GM10266 (cell line): ENCODE measurements at regions not wholly inside any gene's neighbourhood (a gene's known extent, or its start where the extent isn't known, plus 50 kb on each side); places are given as distances from the start of the nearest gene placed in this dataset.

ENCODE experiments used
- DNase-seq: peaks from one replicate; pipeline ENCODE4 v3.0.0; 2012; ENCODE audit errors: extremely low spot score
- CTCF ChIP-seq: IDR thresholded peaks from 2 replicates; pipeline ENCODE4 v1.5.1; 2012; ENCODE audit warnings: mild to moderate bottlenecking, low read depth; ENCODE audit not compliant: control insufficient read depth, insufficient read depth; ENCODE audit errors: missing control alignments

- DNase-seq, result no peak
- no peak for TF ChIP-seq CTCF
Measured at GRCh38 chr5:33343676-33344327, 97.0 kb upstream of the TARS1 start.

- TF ChIP-seq CTCF, result no peak
- no peak for DNase-seq
Measured at GRCh38 chr5:33346534-33346933, 94.2 kb upstream of the TARS1 start.

- TF ChIP-seq CTCF, result no peak
Measured at GRCh38 chr5:33361781-33362180, 79.0 kb upstream of the TARS1 start.

GRCh38 chr5:33362915-33363314, 77.8 kb upstream of the TARS1 start:
- TF ChIP-seq CTCF, result no peak

More at GRCh38 chr5:33361781-33362180, 79.0 kb upstream of the TARS1 start:
- DNase-seq, result no peak

GRCh38 chr5:33363537-33363936, 77.2 kb upstream of the TARS1 start:
- DNase-seq, result no peak

More at GRCh38 chr5:33362915-33363314, 77.8 kb upstream of the TARS1 start:
- no peak for DNase-seq

GRCh38 chr5:33364406-33364805, 76.4 kb upstream of the TARS1 start:
- DNase-seq, result no peak
- no peak for TF ChIP-seq CTCF

More at GRCh38 chr5:33363537-33363936, 77.2 kb upstream of the TARS1 start:
- TF ChIP-seq CTCF, result no peak

- no peak for TF ChIP-seq CTCF
- no peak for DNase-seq
Measured at GRCh38 chr5:33367416-33367815, 73.3 kb upstream of the TARS1 start.
